ENCODE measurements at regions not wholly inside any gene's neighbourhood (a gene's known extent, or its start where the extent isn't known, plus 50 kb on each side); places are given as distances from the start of the nearest gene placed in this dataset.
A peak's percentile ranks its signal among the peaks of the same experiment; 100 is the strongest.

DNA sequence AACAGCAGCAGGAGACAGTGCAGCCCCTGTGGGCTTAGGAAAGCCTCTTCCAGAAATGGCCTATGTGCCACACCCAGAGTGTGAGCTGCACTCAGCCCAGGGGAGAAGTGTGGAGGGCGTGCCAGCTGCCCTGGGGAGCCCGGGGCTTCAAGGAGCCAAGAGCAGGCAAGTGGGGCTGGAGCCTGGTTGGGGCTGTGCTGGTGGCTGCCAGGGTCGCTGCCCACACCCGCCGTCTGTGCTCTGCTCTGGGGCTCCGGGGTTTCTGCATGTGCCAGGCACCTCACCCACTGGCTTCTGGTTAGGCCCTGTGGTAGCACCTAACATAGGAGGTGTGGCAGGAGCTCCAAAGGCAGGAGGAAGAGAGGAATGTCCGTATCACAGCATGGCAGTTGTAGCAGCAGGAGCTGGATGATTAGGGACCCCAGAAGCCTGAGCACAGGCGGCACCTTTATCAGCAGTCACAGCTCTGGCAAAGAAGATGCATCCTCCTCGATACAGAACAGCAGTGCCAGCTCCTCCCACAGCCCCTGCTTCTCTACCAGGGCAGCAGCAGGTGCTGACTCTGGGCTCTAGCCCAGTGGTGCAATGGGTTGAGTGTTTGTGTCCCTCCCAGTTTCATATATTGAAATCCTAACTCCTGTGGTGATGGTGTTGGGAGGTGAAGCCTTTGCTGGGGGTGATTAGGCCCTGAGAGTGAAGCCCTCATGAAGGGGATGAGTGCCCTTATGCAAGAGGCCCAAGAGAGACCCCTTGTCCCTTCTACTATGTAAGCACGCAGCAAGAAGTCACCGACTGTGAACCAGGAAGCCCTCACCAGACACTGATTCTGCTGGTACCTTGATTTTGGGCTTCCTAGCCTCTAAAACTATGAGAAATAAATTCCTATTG is 70.0 kb upstream of the KLF13 start:
- ChIA-PET CTCF (interaction anchor here (1.9 kb wide), 1 partner anchor 42 kb away, joined by 4 read pairs; no protein-coding TSS in a partner anchor), POLR2A (interaction anchor here (0.8 to 0.9 kb wide), 2 partner anchors 9 to 42 kb away, joined by 3 to 4 read pairs; no protein-coding TSS in a partner anchor)
- Mint-ChIP-seq H3K27ac (no peak overlapping the region), H3K4me1 (peaks cover 37% of the 10 kb centered on the region), H3K4me3 (no peak overlapping the region), H3K9me3 (no peaks in the 10 kb centered on the region), H3K36me3 (ENCODE audit: low read depth) (no peaks in the 10 kb centered on the region), H3K27me3 (peaks cover 8% of the 10 kb centered on the region)
- DNase-seq, result no peak

DNA sequence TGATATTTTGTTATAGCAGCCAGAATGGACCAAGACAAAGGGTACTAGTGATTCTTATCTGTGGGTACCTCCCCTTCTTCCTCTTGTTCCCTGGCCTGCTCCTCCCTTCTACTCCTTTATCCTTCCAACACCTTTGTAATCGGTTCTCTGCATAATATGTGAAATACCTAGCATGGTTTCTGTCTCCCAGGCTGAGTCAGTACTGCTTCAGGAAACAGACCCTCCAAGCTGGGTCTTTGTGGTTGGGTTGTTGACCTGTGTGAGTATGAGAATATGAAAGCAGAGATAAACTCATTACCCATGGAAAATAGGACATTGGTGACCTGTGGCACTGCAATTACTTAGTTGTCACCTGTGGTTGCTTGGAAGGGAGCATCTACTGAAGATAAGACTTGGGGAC is 69.3 kb upstream of the KLF13 start:
- H3K27ac Mint-ChIP-seq, result no peak overlapping the region
- peaks cover 7% of the 10 kb centered on the region for H3K27me3 Mint-ChIP-seq
- no peak overlapping the region for H3K4me3 Mint-ChIP-seq
- H3K4me1 Mint-ChIP-seq, result peaks cover 41% of the 10 kb centered on the region
- ChIA-PET CTCF (no interaction called here), POLR2A (interaction anchor here (0.8 kb wide), 1 partner anchor 8 kb away, joined by 4 read pairs; no protein-coding TSS in a partner anchor)
- no peak for DNase-seq
- no peaks in the 10 kb centered on the region for H3K9me3 Mint-ChIP-seq
- H3K36me3 Mint-ChIP-seq (ENCODE audit: low read depth), result no peaks in the 10 kb centered on the region

DNA sequence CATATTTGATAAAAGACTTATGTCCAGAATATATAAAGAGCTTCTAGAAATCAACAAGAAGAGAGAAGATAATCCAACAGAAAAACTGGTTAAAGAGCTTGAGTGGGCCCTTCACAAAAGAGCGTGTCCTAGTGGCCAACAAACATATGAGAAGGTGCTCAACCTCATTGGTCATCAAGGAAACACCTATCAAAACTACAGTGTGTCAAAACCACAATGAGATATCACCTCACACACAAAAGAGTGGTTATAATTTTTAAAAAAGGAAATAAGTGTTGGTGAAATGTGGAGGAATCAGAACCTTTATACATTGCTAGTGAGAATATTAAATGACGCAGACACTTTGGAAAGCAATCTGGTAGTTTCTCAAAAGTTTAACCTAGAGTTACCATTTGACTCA is 68.4 kb upstream of the KLF13 start:
- no peaks in the 10 kb centered on the region for H3K36me3 Mint-ChIP-seq (ENCODE audit: low read depth)
- H3K9me3 Mint-ChIP-seq, result no peaks in the 10 kb centered on the region
- DNase-seq, result no peak
- no peak overlapping the region for H3K4me3 Mint-ChIP-seq
- peaks cover 3% of the 10 kb centered on the region for H3K27me3 Mint-ChIP-seq
- POLR2A ChIA-PET, result no interaction called here
- CTCF ChIA-PET, result no interaction called here
- H3K27ac Mint-ChIP-seq, result no peak overlapping the region
- peaks cover 51% of the 10 kb centered on the region for H3K4me1 Mint-ChIP-seq

DNA sequence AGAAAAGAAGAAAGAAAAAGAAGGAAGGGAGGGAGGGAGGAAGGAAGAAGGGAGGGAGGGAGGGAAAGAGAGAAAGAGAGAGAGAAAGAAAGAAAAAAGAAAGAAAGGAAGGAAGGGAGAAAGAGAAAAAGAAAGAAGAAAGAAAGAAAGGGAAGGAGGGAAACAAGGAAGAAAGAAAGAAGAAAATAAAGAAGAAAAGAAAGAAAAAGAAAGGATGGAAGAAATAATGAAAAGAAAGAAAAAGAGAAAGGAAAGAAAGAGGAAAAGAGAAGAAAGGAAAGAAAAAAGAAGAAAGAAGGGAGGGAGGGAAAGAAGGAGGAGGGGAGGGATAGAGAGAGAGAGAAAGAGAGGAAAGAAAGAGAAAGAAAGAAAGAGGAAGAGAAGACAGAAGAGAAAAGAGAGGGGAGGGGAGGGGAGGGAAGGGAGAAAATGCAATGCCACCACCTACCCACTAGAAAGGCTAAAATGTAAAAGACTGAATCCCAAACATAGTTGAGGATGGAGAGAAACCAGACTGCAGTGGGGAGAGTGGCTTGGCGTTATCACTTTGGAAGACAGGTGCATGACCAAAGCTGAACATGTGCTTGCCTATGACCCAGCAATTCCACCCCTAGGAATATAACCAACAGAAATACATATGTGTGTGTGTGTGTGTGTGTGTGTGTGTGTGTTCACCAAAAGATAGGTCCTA is 66.9 kb upstream of the KLF13 start:
- ChIA-PET POLR2A (no interaction called here), CTCF (no interaction called here)
- Mint-ChIP-seq H3K27me3 (peaks cover 6% of the 10 kb centered on the region), H3K9me3 (no peaks in the 10 kb centered on the region), H3K27ac (no peak overlapping the region), H3K36me3 (ENCODE audit: low read depth) (no peaks in the 10 kb centered on the region), H3K4me3 (no peak overlapping the region), H3K4me1 (peaks cover 64% of the 10 kb centered on the region)
- no peak for DNase-seq

DNA sequence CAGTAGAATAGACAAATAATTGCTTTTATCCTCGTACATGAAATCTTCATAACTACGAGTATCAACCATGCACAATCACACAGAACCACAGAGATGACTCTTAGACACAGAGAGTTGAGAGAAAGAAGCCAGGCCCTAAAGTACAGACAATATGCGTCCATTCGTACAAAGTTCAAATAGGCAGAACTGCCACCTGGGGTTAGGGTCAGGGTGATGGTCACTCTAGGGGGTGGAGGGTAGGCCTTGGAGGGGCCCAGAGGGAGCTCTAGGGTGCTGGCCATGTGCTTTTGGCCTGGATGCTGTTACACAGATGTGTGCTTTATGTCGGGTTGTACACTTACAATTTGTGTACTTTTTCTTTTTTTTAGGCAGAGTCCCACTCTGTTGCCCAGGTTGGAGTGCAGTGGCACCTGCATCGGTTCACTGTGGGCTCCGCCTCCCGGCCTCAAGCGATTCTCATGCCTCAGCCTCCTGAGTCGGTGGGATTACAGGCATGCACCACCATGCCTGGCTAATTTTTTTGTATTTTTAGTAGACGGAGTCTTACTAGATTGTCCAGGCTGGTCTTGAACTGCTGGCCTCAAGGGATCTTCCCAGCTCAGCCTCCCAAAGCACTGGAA is 65.9 kb upstream of the KLF13 start:
- ChIA-PET CTCF (interaction anchor here (1.3 kb wide), 1 partner anchor 19 kb away, joined by 4 read pairs; no protein-coding TSS in a partner anchor), POLR2A (interaction anchor here (1.0 to 1.7 kb wide), 2 partner anchors 8 to 41 kb away, joined by 3 to 5 read pairs; no protein-coding TSS in a partner anchor)
- H3K9me3 Mint-ChIP-seq, result no peaks in the 10 kb centered on the region
- H3K4me1 Mint-ChIP-seq, result peaks cover 68% of the 10 kb centered on the region
- no peaks in the 10 kb centered on the region for H3K36me3 Mint-ChIP-seq (ENCODE audit: low read depth)
- peaks cover 6% of the 10 kb centered on the region for H3K27me3 Mint-ChIP-seq
- no peak overlapping the region for H3K4me3 Mint-ChIP-seq
- DNase-seq, result no peak
- H3K27ac Mint-ChIP-seq, result no peak overlapping the region

DNA sequence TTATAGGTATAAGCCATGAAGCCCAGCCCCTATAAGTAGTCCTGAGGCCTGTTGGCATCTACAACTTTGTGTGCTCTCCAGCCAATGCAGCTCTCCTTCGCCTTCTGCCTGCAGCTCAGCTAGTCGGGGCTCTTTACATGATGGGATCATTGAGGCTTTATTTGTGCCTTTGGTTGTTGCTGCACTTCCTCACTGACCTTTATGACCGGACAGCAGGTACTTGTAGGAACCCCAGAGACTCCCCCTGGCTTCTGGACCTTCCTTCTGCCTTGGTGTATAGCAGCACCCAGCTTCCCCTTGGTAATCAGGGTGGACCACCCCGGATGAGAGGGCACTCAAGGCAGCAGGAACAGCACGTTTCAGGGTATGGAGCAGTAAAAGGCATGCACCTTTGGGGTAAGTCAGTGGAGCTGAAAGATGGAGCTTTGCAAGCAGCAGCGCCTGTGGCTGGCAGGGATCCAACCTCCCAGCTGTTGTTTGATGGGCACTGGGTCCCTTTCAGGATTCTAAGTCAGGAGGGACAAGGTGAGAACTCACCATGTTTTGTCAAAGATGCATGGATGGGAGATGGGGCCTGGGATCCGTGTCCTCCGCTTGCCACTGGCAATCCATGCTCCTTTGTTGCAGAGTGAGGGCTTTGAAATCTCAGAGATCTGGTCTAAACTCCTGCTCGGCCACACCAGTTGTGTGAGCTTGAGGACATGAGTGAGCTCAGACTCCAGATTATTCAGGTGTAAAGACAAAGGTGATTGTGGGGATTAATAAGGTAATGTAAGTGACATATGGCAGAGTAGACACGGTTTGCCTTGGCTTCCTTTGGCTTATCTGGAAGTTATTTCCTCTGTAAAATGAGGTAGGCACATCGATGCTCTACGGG is 65.1 kb upstream of the KLF13 start:
- Mint-ChIP-seq H3K4me3 (no peak overlapping the region), H3K9me3 (no peaks in the 10 kb centered on the region), H3K27me3 (peaks cover 6% of the 10 kb centered on the region), H3K36me3 (ENCODE audit: low read depth) (no peaks in the 10 kb centered on the region), H3K4me1 (peaks cover 72% of the 10 kb centered on the region), H3K27ac (no peak overlapping the region)
- DNase-seq, result no peak
- ChIA-PET POLR2A (interaction anchor here (0.8 to 1.7 kb wide), 4 partner anchors 9 to 65 kb away, joined by 3 to 5 read pairs (median 4); partner anchors contain the start of gene KLF13), CTCF (interaction anchor here (1.3 kb wide), 1 partner anchor 20 kb away, joined by 4 read pairs; no protein-coding TSS in a partner anchor)

DNA sequence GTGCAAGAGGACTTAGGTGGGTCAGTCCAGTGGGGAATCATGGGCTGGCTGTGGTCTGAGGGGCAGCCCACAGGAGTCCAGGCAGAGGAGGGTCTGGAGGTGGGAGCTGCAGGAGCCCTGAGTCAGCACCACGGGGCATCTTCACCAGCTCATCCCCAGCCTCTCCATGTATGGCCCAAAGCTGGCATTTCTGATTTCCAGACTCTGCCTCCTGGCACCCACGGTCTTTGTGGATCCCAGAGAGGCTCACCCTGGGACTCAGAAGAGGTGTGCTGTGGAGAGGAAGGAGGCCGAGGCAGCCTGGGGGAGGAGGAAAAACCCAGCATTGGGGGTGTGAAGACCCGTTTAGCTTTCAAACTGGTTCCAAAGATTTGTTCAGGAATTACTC is 64.5 kb upstream of the KLF13 start:
- Mint-ChIP-seq H3K9me3 (no peaks in the 10 kb centered on the region), H3K4me3 (no peak overlapping the region), H3K27ac (no peak overlapping the region), H3K4me1 (peaks cover 72% of the 10 kb centered on the region), H3K27me3 (peaks cover 6% of the 10 kb centered on the region), H3K36me3 (ENCODE audit: low read depth) (no peaks in the 10 kb centered on the region)
- ChIA-PET CTCF (interaction anchor here (1.3 to 2.5 kb wide), 2 partner anchors 20 to 63 kb away, joined by 4 to 10 read pairs; partner anchors contain the start of gene KLF13), POLR2A (interaction anchor here (0.8 to 1.7 kb wide), 4 partner anchors 10 to 80 kb away, joined by 3 to 5 read pairs (median 4); partner anchors contain the start of gene KLF13)
- no peak for DNase-seq

DNA sequence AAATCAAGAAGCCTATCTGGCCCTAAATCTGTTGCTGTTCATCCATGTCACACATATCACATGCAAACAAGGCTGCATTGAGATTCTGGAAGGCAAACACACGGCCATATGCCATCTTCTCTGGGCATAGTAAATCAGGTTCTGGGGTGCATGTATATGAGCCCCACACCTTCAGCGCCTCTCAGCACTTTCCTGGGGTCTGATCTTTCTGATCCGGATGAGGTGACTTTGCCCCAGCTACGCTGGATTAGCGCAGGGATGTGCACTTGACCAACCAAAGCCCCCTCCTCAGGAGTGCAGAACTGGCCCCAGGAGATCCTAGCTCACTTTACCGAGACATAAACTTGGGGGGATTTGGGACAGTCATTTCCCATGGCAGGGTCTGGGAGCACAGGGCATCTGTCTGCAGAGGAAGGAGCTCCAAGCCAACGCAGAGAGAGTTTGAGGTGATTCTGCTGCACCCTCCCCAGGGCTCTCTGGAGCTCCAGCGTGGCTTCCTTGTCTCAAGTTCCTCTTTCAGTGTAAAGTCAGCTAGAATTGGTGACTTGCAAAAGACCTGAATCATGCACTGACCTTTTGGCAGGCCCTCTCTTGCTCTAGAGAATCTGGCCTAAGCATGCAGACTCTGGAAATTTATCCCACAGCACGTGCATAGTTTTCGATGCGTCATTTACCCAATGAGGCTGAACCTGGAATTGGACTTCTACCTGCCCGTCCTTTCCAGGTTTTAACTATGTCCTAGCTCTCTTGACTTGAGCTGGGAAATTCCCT is 63.5 kb upstream of the KLF13 start:
- POLR2A ChIA-PET, result interaction anchor here (0.7 to 9.2 kb wide), 14 partner anchors 21 to 272 kb away, joined by 3 to 128 read pairs (median 5); partner anchors contain the start of genes KLF13 and MTMR10
- H3K4me3 Mint-ChIP-seq, result no peak overlapping the region
- peaks cover 73% of the 10 kb centered on the region for H3K4me1 Mint-ChIP-seq

DNA sequence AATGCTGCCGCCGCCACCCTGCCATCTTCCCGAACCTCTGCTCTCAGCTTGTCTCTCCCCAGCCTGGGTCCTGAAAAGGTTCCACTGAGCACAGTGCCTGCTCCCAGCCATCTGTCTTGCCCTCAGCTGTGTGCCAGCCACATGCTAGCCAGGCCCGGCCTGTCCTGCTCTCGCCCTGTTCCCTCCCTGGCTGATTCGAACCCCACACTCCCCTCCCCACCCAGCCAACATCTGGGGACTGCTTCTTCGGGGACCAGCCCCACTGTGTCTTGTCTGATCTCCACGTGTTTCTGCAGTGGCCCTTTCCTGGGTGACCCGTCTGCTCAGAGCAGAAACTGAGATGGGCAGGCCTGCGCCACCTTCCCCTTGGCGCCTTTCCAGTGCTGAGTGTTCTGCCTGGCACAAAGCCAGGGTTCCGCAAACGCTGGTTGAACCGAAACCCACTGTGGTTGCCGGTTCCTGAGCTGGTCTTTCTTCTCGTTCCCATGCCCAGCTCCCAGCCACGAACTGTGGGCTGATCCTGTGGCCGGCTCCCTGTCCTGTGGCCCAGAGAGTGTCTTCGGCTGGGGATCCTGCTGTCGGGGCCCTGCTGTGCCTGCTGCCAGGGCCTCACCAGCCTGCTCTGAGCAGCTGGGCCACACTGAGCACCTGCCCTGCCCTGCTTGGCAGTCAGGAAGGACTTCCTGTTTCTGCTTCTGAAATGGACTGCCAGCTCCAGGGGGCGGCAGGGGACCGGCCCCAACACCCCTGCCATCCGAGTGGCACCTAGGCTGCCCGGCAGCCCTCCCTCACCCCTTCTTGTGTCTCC is 62.7 kb upstream of the KLF13 start:
- peak; percentile 79 for DNase-seq
- Mint-ChIP-seq H3K4me3 (peak overlapping the region; percentile 32), H3K27me3 (peaks cover 8% of the 10 kb centered on the region), H3K36me3 (ENCODE audit: low read depth) (no peaks in the 10 kb centered on the region), H3K9me3 (no peaks in the 10 kb centered on the region), H3K27ac (peak overlapping the region; percentile 89), H3K4me1 (peaks cover 74% of the 10 kb centered on the region)
- ChIA-PET POLR2A (interaction anchor here (0.7 to 9.2 kb wide), 17 partner anchors 10 to 273 kb away, joined by 3 to 128 read pairs (median 5); partner anchors contain the start of genes KLF13 and MTMR10), CTCF (interaction anchor here (0.8 to 2.5 kb wide), 7 partner anchors 45 to 219 kb away, joined by 3 to 10 read pairs (median 4); partner anchors contain the start of gene KLF13)

More for the DNA sequence above, 63.5 kb upstream of the KLF13 start:
- H3K9me3 Mint-ChIP-seq, result no peaks in the 10 kb centered on the region
- no peaks in the 10 kb centered on the region for H3K36me3 Mint-ChIP-seq (ENCODE audit: low read depth)
- peaks cover 8% of the 10 kb centered on the region for H3K27me3 Mint-ChIP-seq
- CTCF ChIA-PET, result interaction anchor here (1.1 to 2.5 kb wide), 5 partner anchors 48 to 220 kb away, joined by 3 to 10 read pairs (median 6); partner anchors contain the start of gene KLF13
- DNase-seq, result no peak
- H3K27ac Mint-ChIP-seq, result peak overlapping the region; percentile 89

DNA sequence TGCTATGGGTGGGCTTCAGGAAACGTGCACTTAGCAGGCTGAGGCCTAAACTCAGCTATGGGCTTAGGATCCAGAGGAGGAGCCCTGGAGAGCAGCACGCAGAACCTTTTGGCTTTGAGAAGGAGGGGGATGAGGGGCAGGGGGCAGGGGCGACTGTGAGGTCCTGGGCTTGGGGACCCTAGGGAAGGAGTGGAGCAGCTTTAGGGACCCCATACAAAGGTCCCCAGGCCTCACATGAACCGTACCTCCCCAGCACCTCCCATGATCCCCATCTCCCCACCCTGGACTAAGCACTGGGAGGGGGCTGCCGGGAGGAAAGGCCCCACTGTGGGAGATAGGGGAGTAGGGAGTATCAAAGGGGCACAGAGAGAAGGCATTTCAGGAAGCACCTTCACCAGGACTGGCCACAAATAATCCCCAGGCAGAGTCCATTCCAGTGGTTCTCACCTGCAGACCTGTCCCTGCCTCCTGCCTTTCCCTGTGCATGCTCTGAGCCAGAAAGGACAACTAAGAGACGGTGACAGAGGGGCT is 62.0 kb upstream of the KLF13 start:
- Mint-ChIP-seq H3K36me3 (ENCODE audit: low read depth) (no peaks in the 10 kb centered on the region), H3K27ac (peak overlapping the region; percentile 89), H3K9me3 (no peaks in the 10 kb centered on the region), H3K4me3 (no peak overlapping the region), H3K4me1 (peaks cover 74% of the 10 kb centered on the region), H3K27me3 (peaks cover 8% of the 10 kb centered on the region)
- POLR2A ChIA-PET, result interaction anchor here (1.0 to 9.2 kb wide), 14 partner anchors 11 to 218 kb away, joined by 3 to 128 read pairs (median 6); partner anchors contain the start of gene KLF13
- peak; percentile 15 for DNase-seq
- CTCF ChIA-PET, result interaction anchor here (0.8 to 2.5 kb wide), 5 partner anchors 46 to 170 kb away, joined by 3 to 10 read pairs (median 6); partner anchors contain the start of gene KLF13

All from activated CD4-positive, alpha-beta memory T cell treated with anti-CD3 and anti-CD28 coated beads, Interleukin-2, amount 10 ng/mL, durations not matched to agents 7 days and 5 days (primary cell).